HEK293 (cell line): ENCODE measurements at regions not wholly inside any gene's neighbourhood (a gene's known extent, or its start where the extent isn't known, plus 50 kb on each side); places are given as distances from the start of the nearest gene placed in this dataset.

Source experiments
- CTCF ChIA-PET: fragments of 350-600 bp; formaldehyde crosslinking; extraction: SDS; loops from one replicate; lab custom pipeline; 2021; ENCODE audit warnings: antibody characterized with exemption; lab: Yijun Ruan, JAX
- POLR2A ChIA-PET: fragments of 300-600 bp; formaldehyde crosslinking; extraction: SDS; loops from one replicate; lab custom pipeline; 2020; ENCODE audit warnings: antibody characterized with exemption, inconsistent platforms; lab: Yijun Ruan, JAX
- H3K27ac ChIP-seq: fragments of 200-500 bp; sonication (Bioruptor generic); 2 replicates; pipeline ENCODE4 v1.5.1; 2014; ENCODE audit warnings: low read depth, low read length, control low read depth, inconsistent platforms; ENCODE audit errors: extremely low read depth
- H3K36me3 ChIP-seq, 2 experiments: fragments of 200-500 bp in 1 of 2; sonication (Bioruptor generic) in 1 of 2; 1 replicate in 1 of 2; 2 replicates in 1 of 2; pipeline ENCODE4 v1.5.1; 2014 to 2017; ENCODE audit warnings: inconsistent platforms in 2 of 2, low read length in 2 of 2; ENCODE audit not compliant: control insufficient read depth in 2 of 2, insufficient read depth in 1 of 2
- H3K4me1 ChIP-seq: fragments of 200-500 bp; sonication (Bioruptor generic); 2 replicates; pipeline ENCODE4 v1.5.1; 2014; ENCODE audit warnings: mild to moderate bottlenecking, low read length, inconsistent platforms; ENCODE audit not compliant: control insufficient read depth, insufficient read depth
- H3K4me3 ChIP-seq: 2 replicates; pipeline ENCODE4 v1.5.1; 2011; ENCODE audit warnings: low read depth, mild to moderate bottlenecking, control low read depth, low read length, moderate library complexity
- H3K9me3 ChIP-seq: fragments of 200-500 bp; sonication (Bioruptor generic); 2 replicates; pipeline ENCODE4 v1.5.1; 2014; ENCODE audit warnings: low read depth, low read length, inconsistent platforms; ENCODE audit not compliant: control insufficient read depth, insufficient read depth
- BCL11A ChIP-seq: fragments of 450-650 bp; formaldehyde crosslinking; IDR thresholded peaks from 2 replicates; pipeline ENCODE4 v1.5.1; 2016; ENCODE audit warnings: low read depth, missing biosample characterization, missing genetic modification characterization
- EGR2 ChIP-seq: fragments of 450-650 bp; formaldehyde crosslinking; IDR thresholded peaks from 2 replicates; pipeline ENCODE4 v1.5.1; 2016; ENCODE audit warnings: low read depth, missing biosample characterization, missing genetic modification characterization
- GLI4 ChIP-seq: fragments of 450-650 bp; formaldehyde crosslinking; IDR thresholded peaks from 2 replicates; pipeline ENCODE4 v1.5.1; 2016; ENCODE audit warnings: missing biosample characterization, missing genetic modification characterization
- GLIS1 ChIP-seq: fragments of 450-650 bp; formaldehyde crosslinking; IDR thresholded peaks from 2 replicates; pipeline ENCODE4 v1.5.1; 2016; ENCODE audit warnings: missing biosample characterization, missing genetic modification characterization
- ZIC2 ChIP-seq: fragments of 450-650 bp; formaldehyde crosslinking; IDR thresholded peaks from 2 replicates; pipeline ENCODE4 v1.5.1; 2016; ENCODE audit warnings: missing biosample characterization, missing genetic modification characterization
- ZNF133 ChIP-seq: fragments of 450-650 bp; formaldehyde crosslinking; IDR thresholded peaks from 2 replicates; pipeline ENCODE4 v1.5.1; 2016; ENCODE audit warnings: missing biosample characterization, missing genetic modification characterization
- ZNF138 ChIP-seq: fragments of 450-650 bp; formaldehyde crosslinking; IDR thresholded peaks from 2 replicates; pipeline ENCODE4 v1.5.1; 2016; ENCODE audit warnings: missing biosample characterization, missing genetic modification characterization, borderline replicate concordance
- ZNF157 ChIP-seq: fragments of 450-650 bp; formaldehyde crosslinking; IDR thresholded peaks from 2 replicates; pipeline ENCODE4 v1.5.1; 2016; ENCODE audit warnings: missing biosample characterization, missing genetic modification characterization
- ZNF214 ChIP-seq: fragments of 450-650 bp; formaldehyde crosslinking; IDR thresholded peaks from 2 replicates; pipeline ENCODE4 v1.5.1; 2017; ENCODE audit warnings: missing biosample characterization, mild to moderate bottlenecking, missing genetic modification characterization, borderline replicate concordance
- ZNF366 ChIP-seq: fragments of 450-650 bp; formaldehyde crosslinking; conservative IDR thresholded peaks from 2 replicates; pipeline ENCODE4 v1.5.1; 2016; ENCODE audit warnings: missing biosample characterization, missing genetic modification characterization
- ZNF433 ChIP-seq: fragments of 450-650 bp; formaldehyde crosslinking; IDR thresholded peaks from 2 replicates; pipeline ENCODE4 v1.5.1; 2016; ENCODE audit warnings: missing biosample characterization, missing genetic modification characterization, low read depth
- ZNF521 ChIP-seq: fragments of 450-650 bp; formaldehyde crosslinking; IDR thresholded peaks from 2 replicates; pipeline ENCODE4 v1.5.1; 2017; ENCODE audit warnings: missing biosample characterization, mild to moderate bottlenecking, missing genetic modification characterization
- ZNF548 ChIP-seq: fragments of 450-650 bp; formaldehyde crosslinking; IDR thresholded peaks from 2 replicates; pipeline ENCODE4 v1.5.1; 2016; ENCODE audit warnings: missing biosample characterization, missing genetic modification characterization
- ZNF549 ChIP-seq: fragments of 450-650 bp; IDR thresholded peaks from 2 replicates; pipeline ENCODE4 v1.5.1; 2018; ENCODE audit warnings: missing biosample characterization, missing genetic modification characterization, mild to moderate bottlenecking, inconsistent platforms, moderate library complexity
- ZNF623 ChIP-seq: fragments of 450-650 bp; formaldehyde crosslinking; IDR thresholded peaks from 2 replicates; pipeline ENCODE4 v1.5.1; 2016; ENCODE audit warnings: missing biosample characterization, missing genetic modification characterization
- ZNF658 ChIP-seq: fragments of 450-650 bp; formaldehyde crosslinking; IDR thresholded peaks from 2 replicates; pipeline ENCODE4; 2016; ENCODE audit warnings: missing biosample characterization, missing genetic modification characterization
- ZNF707 ChIP-seq: fragments of 450-650 bp; formaldehyde crosslinking; IDR thresholded peaks from 2 replicates; pipeline ENCODE4 v1.5.1; 2016; ENCODE audit warnings: missing biosample characterization, missing genetic modification characterization
- ZNF768 ChIP-seq: fragments of 450-650 bp; formaldehyde crosslinking; IDR thresholded peaks from 2 replicates; pipeline ENCODE4 v1.5.1; 2018; ENCODE audit warnings: missing biosample characterization, mild to moderate bottlenecking, missing genetic modification characterization
- ZNF785 ChIP-seq: fragments of 450-650 bp; formaldehyde crosslinking; IDR thresholded peaks from 2 replicates; pipeline ENCODE4 v1.5.1; 2016; ENCODE audit warnings: missing biosample characterization, missing genetic modification characterization
- ZNF837 ChIP-seq: fragments of 450-650 bp; formaldehyde crosslinking; IDR thresholded peaks from 2 replicates; pipeline ENCODE4 v1.5.1; 2016; ENCODE audit warnings: missing biosample characterization, missing genetic modification characterization
- TF ChIP-seq, protein P1 (sequence below): fragments of 450-650 bp; formaldehyde crosslinking; IDR thresholded peaks from 2 replicates; pipeline ENCODE4 v1.5.1; 2017; ENCODE audit warnings: missing biosample characterization, mild to moderate bottlenecking, missing genetic modification characterization, moderate library complexity
- TF ChIP-seq, protein P2 (sequence below): fragments of 450-650 bp; formaldehyde crosslinking; conservative IDR thresholded peaks from 2 replicates; pipeline ENCODE4 v1.5.1; 2016; ENCODE audit warnings: low read depth, missing biosample characterization, missing genetic modification characterization
- TF ChIP-seq, protein P3 (sequence below): fragments of 450-650 bp; IDR thresholded peaks from 2 replicates; pipeline ENCODE4 v1.5.1; 2018; ENCODE audit warnings: missing biosample characterization, missing genetic modification characterization
- TF ChIP-seq, protein P4 (sequence below): fragments of 450-650 bp; formaldehyde crosslinking; IDR thresholded peaks from 2 replicates; pipeline ENCODE4 v1.5.1; 2016; ENCODE audit warnings: missing biosample characterization, missing genetic modification characterization

DNA sequence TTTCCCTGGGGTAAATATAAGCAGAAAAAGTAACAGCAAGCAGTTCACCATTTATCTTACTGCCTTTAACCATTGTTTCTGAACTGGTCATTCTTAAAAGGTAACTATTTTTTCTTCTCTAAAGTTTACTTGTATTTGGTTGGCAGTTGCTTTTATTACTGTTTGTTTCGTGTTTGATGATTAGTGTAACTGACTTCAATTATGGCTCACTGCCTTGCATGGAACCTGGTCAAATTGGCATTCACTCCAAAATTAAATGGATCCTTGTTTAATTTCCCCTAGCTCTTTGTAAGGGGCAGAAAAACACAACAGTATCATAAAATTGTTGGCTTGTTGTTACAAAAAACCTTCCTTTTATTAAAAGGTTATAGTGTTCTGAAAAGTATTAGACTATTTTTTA, 1723.9 kb upstream of the CDH6 start (continued):
- TF ChIP-seq ZNF366 (tag by site-specific recombination) (no peak), ZNF658 (tag by site-specific recombination) (no peak), ZNF138 (tag by site-specific recombination) (no peak), ZNF548 (tag by site-specific recombination) (no peak), ZNF768 (tag by site-specific recombination) (no peak), BCL11A (no peak)
- TF ChIP-seq, protein P1, sequence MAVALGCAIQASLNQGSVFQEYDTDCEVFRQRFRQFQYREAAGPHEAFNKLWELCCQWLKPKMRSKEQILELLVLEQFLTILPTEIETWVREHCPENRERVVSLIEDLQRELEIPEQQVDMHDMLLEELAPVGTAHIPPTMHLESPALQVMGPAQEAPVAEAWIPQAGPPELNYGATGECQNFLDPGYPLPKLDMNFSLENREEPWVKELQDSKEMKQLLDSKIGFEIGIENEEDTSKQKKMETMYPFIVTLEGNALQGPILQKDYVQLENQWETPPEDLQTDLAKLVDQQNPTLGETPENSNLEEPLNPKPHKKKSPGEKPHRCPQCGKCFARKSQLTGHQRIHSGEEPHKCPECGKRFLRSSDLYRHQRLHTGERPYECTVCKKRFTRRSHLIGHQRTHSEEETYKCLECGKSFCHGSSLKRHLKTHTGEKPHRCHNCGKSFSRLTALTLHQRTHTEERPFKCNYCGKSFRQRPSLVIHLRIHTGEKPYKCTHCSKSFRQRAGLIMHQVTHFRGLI: no peak
- TF ChIP-seq, protein P2, sequence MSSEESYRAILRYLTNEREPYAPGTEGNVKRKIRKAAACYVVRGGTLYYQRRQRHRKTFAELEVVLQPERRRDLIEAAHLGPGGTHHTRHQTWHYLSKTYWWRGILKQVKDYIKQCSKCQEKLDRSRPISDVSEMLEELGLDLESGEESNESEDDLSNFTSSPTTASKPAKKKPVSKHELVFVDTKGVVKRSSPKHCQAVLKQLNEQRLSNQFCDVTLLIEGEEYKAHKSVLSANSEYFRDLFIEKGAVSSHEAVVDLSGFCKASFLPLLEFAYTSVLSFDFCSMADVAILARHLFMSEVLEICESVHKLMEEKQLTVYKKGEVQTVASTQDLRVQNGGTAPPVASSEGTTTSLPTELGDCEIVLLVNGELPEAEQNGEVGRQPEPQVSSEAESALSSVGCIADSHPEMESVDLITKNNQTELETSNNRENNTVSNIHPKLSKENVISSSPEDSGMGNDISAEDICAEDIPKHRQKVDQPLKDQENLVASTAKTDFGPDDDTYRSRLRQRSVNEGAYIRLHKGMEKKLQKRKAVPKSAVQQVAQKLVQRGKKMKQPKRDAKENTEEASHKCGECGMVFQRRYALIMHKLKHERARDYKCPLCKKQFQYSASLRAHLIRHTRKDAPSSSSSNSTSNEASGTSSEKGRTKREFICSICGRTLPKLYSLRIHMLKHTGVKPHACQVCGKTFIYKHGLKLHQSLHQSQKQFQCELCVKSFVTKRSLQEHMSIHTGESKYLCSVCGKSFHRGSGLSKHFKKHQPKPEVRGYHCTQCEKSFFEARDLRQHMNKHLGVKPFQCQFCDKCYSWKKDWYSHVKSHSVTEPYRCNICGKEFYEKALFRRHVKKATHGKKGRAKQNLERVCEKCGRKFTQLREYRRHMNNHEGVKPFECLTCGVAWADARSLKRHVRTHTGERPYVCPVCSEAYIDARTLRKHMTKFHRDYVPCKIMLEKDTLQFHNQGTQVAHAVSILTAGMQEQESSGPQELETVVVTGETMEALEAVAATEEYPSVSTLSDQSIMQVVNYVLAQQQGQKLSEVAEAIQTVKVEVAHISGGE (tag by site-specific recombination): no peak
- TF ChIP-seq, all 188 proteins: peak for 0

DNA sequence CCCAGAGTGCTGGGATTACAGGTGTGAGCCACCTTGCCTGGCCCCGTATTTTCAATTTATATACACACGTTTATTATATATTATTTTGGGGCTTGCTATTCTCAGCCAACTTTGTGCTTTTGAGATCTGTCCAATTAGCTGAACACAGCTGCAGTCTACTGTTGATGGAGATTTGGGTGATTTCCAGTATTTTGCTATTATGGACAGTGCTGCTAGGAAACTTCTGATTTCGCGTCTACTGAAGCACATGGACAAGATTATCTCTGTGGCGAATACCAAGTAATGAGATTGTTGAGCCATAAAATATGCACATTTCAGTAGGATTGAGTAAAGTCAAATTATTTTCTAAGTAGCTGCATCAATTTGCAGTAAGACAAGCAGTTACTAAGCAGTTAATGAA, 1731.2 kb upstream of the CDH6 start:
- POLR2A ChIA-PET: no interaction called here
- CTCF ChIA-PET: no interaction called here
- Histone ChIP-seq H3K36me3 (no peaks in the 10 kb centered on the region), H3K9me3 (no peaks in the 10 kb centered on the region), H3K4me1 (no peaks in the 10 kb centered on the region), H3K27ac (no peak overlapping the region), H3K4me3 (no peak overlapping the region)
- TF ChIP-seq ZNF707 (tag by site-specific recombination) (no peak), ZNF521 (tag by site-specific recombination) (no peak)
- TF ChIP-seq, protein P3, sequence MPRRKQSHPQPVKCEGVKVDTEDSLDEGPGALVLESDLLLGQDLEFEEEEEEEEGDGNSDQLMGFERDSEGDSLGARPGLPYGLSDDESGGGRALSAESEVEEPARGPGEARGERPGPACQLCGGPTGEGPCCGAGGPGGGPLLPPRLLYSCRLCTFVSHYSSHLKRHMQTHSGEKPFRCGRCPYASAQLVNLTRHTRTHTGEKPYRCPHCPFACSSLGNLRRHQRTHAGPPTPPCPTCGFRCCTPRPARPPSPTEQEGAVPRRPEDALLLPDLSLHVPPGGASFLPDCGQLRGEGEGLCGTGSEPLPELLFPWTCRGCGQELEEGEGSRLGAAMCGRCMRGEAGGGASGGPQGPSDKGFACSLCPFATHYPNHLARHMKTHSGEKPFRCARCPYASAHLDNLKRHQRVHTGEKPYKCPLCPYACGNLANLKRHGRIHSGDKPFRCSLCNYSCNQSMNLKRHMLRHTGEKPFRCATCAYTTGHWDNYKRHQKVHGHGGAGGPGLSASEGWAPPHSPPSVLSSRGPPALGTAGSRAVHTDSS (tag by site-specific recombination): no peak
- TF ChIP-seq, protein P4, sequence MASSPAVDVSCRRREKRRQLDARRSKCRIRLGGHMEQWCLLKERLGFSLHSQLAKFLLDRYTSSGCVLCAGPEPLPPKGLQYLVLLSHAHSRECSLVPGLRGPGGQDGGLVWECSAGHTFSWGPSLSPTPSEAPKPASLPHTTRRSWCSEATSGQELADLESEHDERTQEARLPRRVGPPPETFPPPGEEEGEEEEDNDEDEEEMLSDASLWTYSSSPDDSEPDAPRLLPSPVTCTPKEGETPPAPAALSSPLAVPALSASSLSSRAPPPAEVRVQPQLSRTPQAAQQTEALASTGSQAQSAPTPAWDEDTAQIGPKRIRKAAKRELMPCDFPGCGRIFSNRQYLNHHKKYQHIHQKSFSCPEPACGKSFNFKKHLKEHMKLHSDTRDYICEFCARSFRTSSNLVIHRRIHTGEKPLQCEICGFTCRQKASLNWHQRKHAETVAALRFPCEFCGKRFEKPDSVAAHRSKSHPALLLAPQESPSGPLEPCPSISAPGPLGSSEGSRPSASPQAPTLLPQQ (tag by site-specific recombination): no peak

DNA sequence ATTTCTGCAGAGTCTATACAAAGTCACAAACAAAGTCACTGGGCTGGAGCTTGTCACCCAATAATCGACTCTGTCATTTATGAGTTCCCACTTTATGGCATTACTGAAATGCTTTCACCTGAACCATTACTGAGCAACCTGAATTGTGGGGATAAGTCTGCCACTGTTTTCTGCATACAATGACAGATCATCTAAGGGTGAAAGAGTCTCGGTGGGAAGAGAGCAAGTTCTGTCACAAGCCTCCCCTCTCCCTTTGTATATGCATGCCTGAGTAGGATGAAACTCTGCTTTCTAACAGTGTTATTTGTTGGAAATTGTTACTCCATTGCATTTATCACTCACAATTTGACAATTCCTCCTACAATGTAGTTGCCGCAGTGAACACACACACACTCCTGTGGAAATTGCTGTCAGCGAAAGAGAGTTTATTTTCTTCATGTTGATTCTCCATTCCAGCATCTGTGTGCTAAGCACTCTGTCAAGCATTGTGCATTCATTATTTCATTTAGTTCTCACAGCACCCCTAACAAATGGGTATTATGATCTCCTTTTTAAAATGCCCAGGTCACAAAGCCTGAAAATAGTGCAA, 1732.4 kb upstream of the CDH6 start:
- Histone ChIP-seq H3K4me1 (no peaks in the 10 kb centered on the region), H3K9me3 (no peaks in the 10 kb centered on the region), H3K4me3 (no peak overlapping the region), H3K36me3 (no peaks in the 10 kb centered on the region), H3K27ac (no peak overlapping the region)
- ChIA-PET POLR2A (no interaction called here), CTCF (no interaction called here)
- TF ChIP-seq ZNF549 (no peak), ZNF157 (no peak), ZNF785 (tag by site-specific recombination) (no peak), ZNF133 (tag by site-specific recombination) (no peak), GLIS1 (tag by site-specific recombination) (no peak), EGR2 (tag by site-specific recombination) (no peak), ZNF214 (no peak), ZNF623 (tag by site-specific recombination) (no peak), ZNF837 (tag by site-specific recombination) (no peak), GLI4 (no peak), ZNF433 (tag by site-specific recombination) (no peak), ZIC2 (tag by site-specific recombination) (no peak)
